ENCODE measurements at regions not wholly inside any gene's neighbourhood (a gene's known extent, or its start where the extent isn't known, plus 50 kb on each side); places are given as distances from the start of the nearest gene placed in this dataset.

GRCh38 chr3:176193032-176193730 is 1004.1 kb downstream of the TBL1XR1 start (continued):
- TF ChIP-seq ZBTB2 (IDR thresholded peaks at IDR 0.05) (no peak), IRF2 (CRISPR knock-in tag; IDR thresholded peaks at IDR 0.05) (no peak), NUFIP1 (IDR thresholded peaks at IDR 0.05; ENCODE audit: partially characterized antibody) (no peak), ZMIZ1 (IDR thresholded peaks at IDR 0.05; ENCODE audit: low read depth in 2 of 2, low read length in 2 of 2) (no peak), TAL1 (IDR thresholded peaks at IDR 0.05) (no peak)
- TF ChIP-seq, protein P1, sequence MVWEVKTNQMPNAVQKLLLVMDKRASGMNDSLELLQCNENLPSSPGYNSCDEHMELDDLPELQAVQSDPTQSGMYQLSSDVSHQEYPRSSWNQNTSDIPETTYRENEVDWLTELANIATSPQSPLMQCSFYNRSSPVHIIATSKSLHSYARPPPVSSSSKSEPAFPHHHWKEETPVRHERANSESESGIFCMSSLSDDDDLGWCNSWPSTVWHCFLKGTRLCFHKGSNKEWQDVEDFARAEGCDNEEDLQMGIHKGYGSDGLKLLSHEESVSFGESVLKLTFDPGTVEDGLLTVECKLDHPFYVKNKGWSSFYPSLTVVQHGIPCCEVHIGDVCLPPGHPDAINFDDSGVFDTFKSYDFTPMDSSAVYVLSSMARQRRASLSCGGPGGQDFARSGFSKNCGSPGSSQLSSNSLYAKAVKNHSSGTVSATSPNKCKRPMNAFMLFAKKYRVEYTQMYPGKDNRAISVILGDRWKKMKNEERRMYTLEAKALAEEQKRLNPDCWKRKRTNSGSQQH (CRISPR knock-in tag; IDR thresholded peaks at IDR 0.05): no peak

Measured in K562 (cell line).